Natural killer cell treated with Interleukin-12 subunit alpha and Interleukin-12 subunit beta and Interleukin-15 and Interleukin-18, amount 100 ng/mL, for 72 hours (primary cell): ENCODE measurements at regions not wholly inside any gene's neighbourhood (a gene's known extent, or its start where the extent isn't known, plus 50 kb on each side); places are given as distances from the start of the nearest gene placed in this dataset.

Experiments used
- ATAC-seq, 2 donors: fragments of 150-1000 bp; cut with Tn5 transposase in 1 of 2; sonication (Bioruptor Pico), chemical (Tn5 transposase) in 1 of 2; 2 replicates each; pipeline ENCODE4 v1.10.0; 2021
- DNase-seq: peaks from one replicate; pipeline ENCODE4 v3.0.0; 2022; ENCODE audit warnings: low spot score
- H3K27ac Mint-ChIP-seq, 2 donors: 1 replicate in 1 of 2; 2 replicates in 1 of 2; pipeline ENCODE4 v1.8.0; 2022; ENCODE audit warnings: mixed read lengths in 2 of 2, mild to moderate bottlenecking in 1 of 2, moderate library complexity in 1 of 2
- H3K27me3 Mint-ChIP-seq, 2 donors: 1 replicate in 1 of 2; 2 replicates in 1 of 2; pipeline ENCODE4 v1.8.0; 2022; ENCODE audit warnings: mixed read lengths in 2 of 2
- H3K36me3 Mint-ChIP-seq: one replicate; pipeline ENCODE4 v1.8.0; 2022; ENCODE audit warnings: mixed read lengths
- H3K4me1 Mint-ChIP-seq, 2 donors: 1 replicate in 1 of 2; 2 replicates in 1 of 2; pipeline ENCODE4 v1.8.0; 2022; ENCODE audit warnings: low read depth in 2 of 2, mixed read lengths in 2 of 2, mild to moderate bottlenecking in 1 of 2
- H3K4me3 Mint-ChIP-seq: one replicate; pipeline ENCODE4 v1.8.0; 2022; ENCODE audit warnings: mixed read lengths
- H3K9me3 Mint-ChIP-seq: 2 replicates; pipeline ENCODE4 v1.8.0; 2022; ENCODE audit warnings: mixed read lengths

DNA sequence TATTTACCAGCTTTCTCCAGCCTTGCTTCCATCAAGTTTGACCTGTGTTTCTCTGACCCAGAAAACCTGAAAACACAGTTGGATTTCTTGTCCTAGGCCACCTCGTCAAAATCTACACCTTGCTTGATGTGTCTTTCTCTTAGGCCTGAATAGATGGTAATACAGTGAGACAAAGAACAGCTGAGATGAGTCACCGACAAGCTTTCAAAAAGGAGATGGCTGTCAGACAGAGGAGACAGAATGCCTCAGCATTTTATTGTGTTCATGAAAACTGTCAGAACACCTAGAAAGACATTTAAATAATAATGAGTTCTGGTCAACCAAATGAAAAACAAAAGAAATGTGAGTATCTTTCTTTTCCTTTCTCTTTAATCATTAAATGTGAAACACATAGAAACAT, 119.7 kb upstream of the SORCS1 start:
- no peaks in the 10 kb centered on the region for H3K27me3 Mint-ChIP-seq
- ATAC-seq (no peak), DNase-seq (no peak)
- H3K27ac Mint-ChIP-seq, result no peak overlapping the region
- no peaks in the 10 kb centered on the region for H3K4me1 Mint-ChIP-seq
- H3K36me3 Mint-ChIP-seq, result no peaks in the 10 kb centered on the region
- H3K4me3 Mint-ChIP-seq, result no peak overlapping the region
- H3K9me3 Mint-ChIP-seq, result peaks cover 20% of the 10 kb centered on the region

DNA sequence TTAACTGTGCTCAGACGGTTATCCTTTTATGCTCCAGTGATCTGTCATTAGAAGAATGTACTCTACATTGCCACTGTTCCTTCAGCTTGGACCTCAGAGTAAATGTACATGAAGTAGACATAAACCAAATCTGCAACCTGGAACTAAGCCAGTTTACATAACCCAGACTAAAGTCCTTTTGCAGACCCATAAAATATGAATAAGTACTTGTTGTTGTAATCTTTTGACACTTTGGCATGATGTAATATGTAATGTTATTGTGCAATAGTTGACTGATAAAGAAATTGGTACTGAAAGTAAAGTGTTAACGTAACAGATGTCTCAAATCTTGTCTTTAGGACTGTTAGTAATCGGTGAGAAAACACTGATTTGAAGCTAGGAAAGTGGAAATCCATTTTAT, 115.8 kb upstream of the SORCS1 start:
- ATAC-seq (no peak), DNase-seq (no peak)
- H3K27me3 Mint-ChIP-seq, result no peaks in the 10 kb centered on the region
- no peak overlapping the region for H3K27ac Mint-ChIP-seq
- H3K4me3 Mint-ChIP-seq, result no peak overlapping the region
- peaks cover 14% of the 10 kb centered on the region for H3K9me3 Mint-ChIP-seq
- no peaks in the 10 kb centered on the region for H3K36me3 Mint-ChIP-seq
- no peaks in the 10 kb centered on the region for H3K4me1 Mint-ChIP-seq

DNA sequence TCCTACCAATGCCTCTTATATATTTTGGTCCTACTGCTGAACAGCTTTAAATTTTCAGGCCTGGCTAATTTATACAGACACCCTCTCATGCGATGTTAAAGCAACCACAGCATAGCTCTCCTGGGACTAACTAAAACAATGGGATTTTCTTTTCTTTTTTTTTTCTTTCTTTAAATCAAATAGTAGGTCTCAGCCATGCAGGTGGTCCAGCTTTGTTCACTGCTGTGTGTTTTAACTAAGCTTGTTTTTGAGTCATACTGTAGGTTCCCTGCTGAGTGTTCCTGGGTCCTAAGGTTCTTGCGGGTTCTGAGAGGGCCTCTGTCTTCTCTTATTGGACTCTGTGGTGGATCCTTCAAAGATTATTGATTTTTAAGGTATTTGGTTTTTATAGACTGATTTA, 113.1 kb upstream of the SORCS1 start:
- Mint-ChIP-seq H3K9me3 (peaks cover 7% of the 10 kb centered on the region), H3K27ac (no peak overlapping the region), H3K27me3 (no peaks in the 10 kb centered on the region), H3K4me1 (no peaks in the 10 kb centered on the region), H3K36me3 (no peaks in the 10 kb centered on the region), H3K4me3 (no peak overlapping the region)
- ATAC-seq, result no peak
- DNase-seq, result no peak

DNA sequence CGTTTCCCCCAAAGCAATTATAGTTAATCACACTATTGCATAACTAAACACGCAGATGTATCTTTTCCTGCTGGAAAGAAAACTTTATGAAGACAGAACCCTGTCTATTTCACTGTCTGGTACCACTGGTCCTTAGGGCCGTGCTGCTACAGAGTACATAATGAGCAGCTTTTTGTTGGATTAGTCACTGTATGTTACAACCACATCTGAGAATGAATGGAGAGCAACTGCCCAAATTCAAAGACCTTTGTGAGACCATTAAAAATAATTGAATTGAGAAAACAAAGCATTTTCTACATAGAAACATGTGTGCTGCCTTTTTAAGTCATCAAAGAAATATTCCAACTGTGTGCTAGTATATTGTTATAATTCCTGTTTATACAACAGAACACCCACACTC, 111.3 kb upstream of the SORCS1 start:
- Mint-ChIP-seq H3K4me3 (no peak overlapping the region), H3K27me3 (no peaks in the 10 kb centered on the region), H3K4me1 (no peaks in the 10 kb centered on the region), H3K9me3 (no peaks in the 10 kb centered on the region), H3K36me3 (no peaks in the 10 kb centered on the region), H3K27ac (no peak overlapping the region)
- DNase-seq, result no peak
- no peak for ATAC-seq

DNA sequence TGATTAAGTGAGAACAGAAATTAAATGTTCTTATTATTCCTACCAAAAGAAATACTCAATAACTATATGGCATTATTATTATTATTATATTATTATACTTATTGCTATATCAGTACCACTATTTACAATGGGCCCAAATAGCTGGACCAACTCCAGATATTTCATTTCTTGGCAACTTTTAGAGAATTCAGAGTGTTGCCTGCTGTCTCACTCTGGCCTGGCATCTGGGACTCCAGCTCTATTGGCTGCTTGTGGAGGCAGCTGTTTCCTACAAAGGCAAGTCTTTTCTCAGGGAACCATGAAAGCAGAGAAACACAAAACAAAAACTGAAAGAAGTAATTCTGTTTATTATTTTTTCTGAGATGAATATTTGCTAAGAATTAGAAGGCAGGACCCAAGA, 105.1 kb upstream of the SORCS1 start:
- no peaks in the 10 kb centered on the region for H3K9me3 Mint-ChIP-seq
- H3K4me3 Mint-ChIP-seq, result no peak overlapping the region
- DNase-seq (no peak), ATAC-seq (no peak)
- peaks cover 0 to 10% of the 10 kb centered on the region in 2 donors for H3K27me3 Mint-ChIP-seq
- no peak overlapping the region for H3K27ac Mint-ChIP-seq
- no peaks in the 10 kb centered on the region for H3K4me1 Mint-ChIP-seq
- no peaks in the 10 kb centered on the region for H3K36me3 Mint-ChIP-seq

DNA sequence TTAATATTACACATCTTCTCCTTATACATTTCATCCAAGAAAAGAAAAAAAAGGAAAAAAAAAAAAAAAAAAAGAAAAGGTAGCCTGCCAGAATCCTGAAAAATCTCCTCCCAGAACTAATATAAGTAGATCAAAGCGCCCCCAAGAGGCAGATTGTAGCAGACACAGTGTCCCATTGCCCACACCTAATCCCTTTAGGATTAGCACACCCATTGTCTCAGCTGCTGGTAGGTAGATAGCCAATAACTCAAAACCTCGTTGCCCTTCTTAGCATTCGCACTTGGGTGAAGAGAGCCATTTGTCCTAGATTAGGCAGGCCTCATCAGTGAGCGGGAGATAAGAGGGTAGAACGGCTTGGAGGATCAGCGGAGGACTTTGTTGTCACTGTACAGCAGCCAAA, 100.2 kb upstream of the SORCS1 start:
- H3K27ac Mint-ChIP-seq, result no peak overlapping the region
- no peak for ATAC-seq
- peaks cover 4% of the 10 kb centered on the region for H3K9me3 Mint-ChIP-seq
- no peaks in the 10 kb centered on the region for H3K36me3 Mint-ChIP-seq
- no peak overlapping the region for H3K4me3 Mint-ChIP-seq
- DNase-seq, result no peak
- H3K27me3 Mint-ChIP-seq, result peaks cover 0 to 10% of the 10 kb centered on the region in 2 donors
- H3K4me1 Mint-ChIP-seq, result no peaks in the 10 kb centered on the region

DNA sequence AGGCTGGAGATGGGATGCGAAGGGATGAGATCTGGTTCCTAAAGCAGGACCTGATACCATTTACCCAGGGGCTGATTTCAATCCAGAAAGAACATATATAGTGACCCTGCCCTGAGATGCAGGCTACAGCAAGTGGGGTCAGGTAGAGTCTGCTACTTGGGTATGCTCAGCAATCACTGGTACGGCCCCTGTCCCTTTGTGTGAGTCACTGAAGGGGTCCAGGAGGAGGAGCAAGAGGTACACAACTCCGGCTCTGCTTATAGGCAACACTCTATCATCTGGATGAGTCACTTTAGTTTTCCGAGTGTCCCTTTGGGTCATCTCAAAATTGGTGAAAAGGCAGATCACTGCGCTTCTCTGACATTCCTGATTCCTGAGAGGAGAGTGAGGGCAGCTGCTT, 79.6 kb upstream of the SORCS1 start:
- H3K27me3 Mint-ChIP-seq, result peaks cover 0 to 3% of the 10 kb centered on the region in 2 donors
- H3K27ac Mint-ChIP-seq, result no peak overlapping the region
- H3K4me3 Mint-ChIP-seq, result no peak overlapping the region
- H3K4me1 Mint-ChIP-seq, result no peaks in the 10 kb centered on the region
- peaks cover 10% of the 10 kb centered on the region for H3K9me3 Mint-ChIP-seq
- H3K36me3 Mint-ChIP-seq, result no peaks in the 10 kb centered on the region
- DNase-seq (no peak), ATAC-seq (no peak)

DNA sequence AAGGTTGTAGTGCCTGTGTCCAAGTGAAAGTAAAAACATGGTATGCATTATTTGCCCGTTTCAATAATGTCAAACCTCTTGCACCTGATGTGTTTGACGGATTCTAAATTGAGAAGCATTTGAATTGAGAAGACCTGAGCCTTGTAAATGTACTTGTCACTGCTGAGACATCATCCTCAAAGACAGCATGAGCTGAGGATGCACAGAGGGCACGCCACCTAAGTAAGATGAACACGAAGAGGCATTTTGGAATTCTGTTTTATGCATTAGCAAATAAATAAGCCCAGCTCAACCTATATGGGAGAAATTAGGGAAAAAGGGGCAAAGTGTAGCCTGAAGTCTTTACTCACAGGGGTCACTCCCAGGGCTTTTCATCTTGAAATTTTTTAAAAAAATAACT, 73.8 kb upstream of the SORCS1 start:
- Mint-ChIP-seq H3K36me3 (no peaks in the 10 kb centered on the region), H3K27ac (no peak overlapping the region), H3K27me3 (no peaks in the 10 kb centered on the region), H3K4me1 (no peaks in the 10 kb centered on the region), H3K4me3 (no peak overlapping the region), H3K9me3 (peaks cover 12% of the 10 kb centered on the region)
- DNase-seq, result no peak
- ATAC-seq, result no peak

DNA sequence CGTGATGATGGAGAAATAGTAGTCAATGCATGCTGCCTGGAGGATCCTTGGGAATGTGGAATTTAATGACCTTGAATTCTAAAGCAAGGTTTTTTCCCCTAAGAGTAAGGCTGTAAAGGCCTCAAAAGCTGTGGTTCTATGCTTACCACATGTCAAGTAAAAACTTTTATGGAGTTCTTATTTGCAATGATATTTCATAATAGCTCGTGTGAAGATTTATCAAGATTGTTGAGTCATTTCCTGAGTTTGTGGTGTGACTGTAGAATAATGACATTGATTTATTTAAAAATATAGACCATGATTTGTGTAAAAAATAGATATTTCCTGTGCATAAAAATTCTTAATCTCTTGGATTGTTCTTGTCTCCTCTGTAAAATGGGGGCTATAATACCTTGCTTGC, 67.5 kb upstream of the SORCS1 start:
- no peaks in the 10 kb centered on the region for H3K36me3 Mint-ChIP-seq
- no peak overlapping the region for H3K4me3 Mint-ChIP-seq
- no peak for DNase-seq
- H3K4me1 Mint-ChIP-seq, result no peaks in the 10 kb centered on the region
- peaks cover 17% of the 10 kb centered on the region for H3K9me3 Mint-ChIP-seq
- no peak overlapping the region for H3K27ac Mint-ChIP-seq
- H3K27me3 Mint-ChIP-seq, result no peaks in the 10 kb centered on the region
- no peak for ATAC-seq

DNA sequence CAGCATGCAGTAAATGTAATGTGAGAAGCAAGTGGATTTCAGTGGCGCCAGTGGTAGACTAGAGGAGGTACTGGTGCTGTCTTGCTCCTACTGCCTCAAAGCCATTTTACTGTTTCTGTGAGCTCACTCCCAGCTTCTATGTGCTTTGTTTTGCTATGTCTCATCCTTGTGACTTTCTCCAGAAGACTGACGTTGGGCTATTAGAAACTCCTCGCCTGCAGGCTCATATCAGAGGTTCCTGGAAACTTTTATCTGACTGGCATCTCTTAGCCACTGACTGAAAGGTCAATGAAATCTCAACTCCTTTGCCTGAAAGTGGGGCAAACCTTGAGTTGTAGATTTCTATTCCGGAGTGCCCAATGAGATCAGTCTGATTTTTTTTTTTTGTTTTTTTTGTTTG, 66.4 kb upstream of the SORCS1 start:
- H3K27ac Mint-ChIP-seq, result no peak overlapping the region
- no peaks in the 10 kb centered on the region for H3K36me3 Mint-ChIP-seq
- H3K27me3 Mint-ChIP-seq, result no peaks in the 10 kb centered on the region
- ATAC-seq (no peak), DNase-seq (no peak)
- H3K4me1 Mint-ChIP-seq, result no peaks in the 10 kb centered on the region
- no peak overlapping the region for H3K4me3 Mint-ChIP-seq
- H3K9me3 Mint-ChIP-seq, result peaks cover 17% of the 10 kb centered on the region

DNA sequence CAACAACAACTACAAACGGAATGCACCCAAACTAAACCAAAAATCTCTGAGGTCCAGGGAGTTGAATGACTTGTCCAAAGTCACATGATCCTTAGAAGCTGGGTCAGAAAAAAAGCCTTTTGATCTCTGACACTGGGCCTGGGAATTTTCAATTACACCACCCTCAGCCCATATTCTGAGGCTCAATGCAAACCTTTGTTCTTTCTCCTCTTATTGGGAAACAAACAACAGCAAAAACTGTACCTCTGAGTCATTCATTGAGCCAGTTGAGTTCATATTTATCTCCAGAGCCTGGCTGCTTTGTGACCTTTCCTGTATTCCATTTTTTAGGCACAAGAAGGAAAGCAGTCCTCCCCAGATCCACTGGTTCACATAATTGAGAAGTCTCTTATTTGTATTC, 51.2 kb upstream of the SORCS1 start:
- H3K27ac Mint-ChIP-seq, result no peak overlapping the region
- H3K4me3 Mint-ChIP-seq, result no peak overlapping the region
- no peaks in the 10 kb centered on the region for H3K36me3 Mint-ChIP-seq
- H3K4me1 Mint-ChIP-seq, result no peaks in the 10 kb centered on the region
- no peak for DNase-seq
- no peak for ATAC-seq
- peaks cover 4% of the 10 kb centered on the region for H3K9me3 Mint-ChIP-seq
- peaks cover 0 to 10% of the 10 kb centered on the region in 2 donors for H3K27me3 Mint-ChIP-seq
